Neutrophil (primary cell): ENCODE measurements at regions not wholly inside any gene's neighbourhood (a gene's known extent, or its start where the extent isn't known, plus 50 kb on each side); places are given as distances from the start of the nearest gene placed in this dataset.

Experiments
- H3K27ac ChIP-seq: fragments of 200-600 bp; sonication (generic); 2 replicates; pipeline ENCODE4 v1.5.1; 2016; ENCODE audit warnings: mild to moderate bottlenecking, moderate library complexity
- H3K27me3 ChIP-seq: fragments of 200-600 bp; sonication (generic); 2 replicates; pipeline ENCODE4 v1.6.0; 2016; ENCODE audit warnings: mild to moderate bottlenecking
- H3K36me3 ChIP-seq: fragments of 200-600 bp; sonication (generic); 2 replicates; pipeline ENCODE4 v1.5.1; 2017
- H3K4me1 ChIP-seq, 2 experiments: fragments of 200-600 bp in 1 of 2; sonication (generic) in 1 of 2; 1 replicate in 1 of 2; 2 replicates in 1 of 2; pipeline versions ENCODE4 v1.5.1 to v1.6.1; 2013 to 2016; ENCODE audit warnings: low read depth in 1 of 2, low read length in 1 of 2, mild to moderate bottlenecking in 1 of 2, moderate library complexity in 1 of 2; ENCODE audit not compliant: control insufficient read depth in 1 of 2, insufficient read depth in 1 of 2
- H3K4me3 ChIP-seq, 2 experiments: fragments of 200-600 bp in 1 of 2; sonication (generic) in 1 of 2; 1 replicate in 1 of 2; 2 replicates in 1 of 2; pipeline ENCODE4 v1.5.1; 2013 to 2016; ENCODE audit warnings: low read depth in 1 of 2, low read length in 1 of 2, mild to moderate bottlenecking in 1 of 2, moderate library complexity in 1 of 2
- H3K9me3 ChIP-seq: fragments of 200-600 bp; sonication (generic); 2 replicates; pipeline ENCODE4 v1.5.1; 2016
- CTCF ChIP-seq: fragments of 200-600 bp; sonication (generic); IDR thresholded peaks from 2 replicates; pipeline ENCODE4 v1.5.1; 2016; ENCODE audit warnings: antibody characterized with exemption

GRCh38 chr5:135232958-135233357 lies 166.1 kb downstream of the MACROH2A1 start:
- Histone ChIP-seq H3K27me3 (no peaks in the 10 kb centered on the region), H3K4me1 (peaks cover 11 to 13% of the 10 kb centered on the region in 2 experiments), H3K4me3 (no peak overlapping the region), H3K27ac (no peak overlapping the region), H3K36me3 (no peaks in the 10 kb centered on the region), H3K9me3 (no peaks in the 10 kb centered on the region)
- TF ChIP-seq CTCF = no peak

GRCh38 chr5:135231289-135231688 lies 167.7 kb downstream of the MACROH2A1 start:
- Histone ChIP-seq H3K27me3 (no peaks in the 10 kb centered on the region), H3K4me1 (peaks cover 19 to 22% of the 10 kb centered on the region in 2 experiments), H3K27ac (no peak overlapping the region), H3K4me3 (no peak overlapping the region), H3K9me3 (no peaks in the 10 kb centered on the region), H3K36me3 (no peaks in the 10 kb centered on the region)
- no peak for TF ChIP-seq CTCF

GRCh38 chr5:135230251-135230925 lies 168.6 kb downstream of the MACROH2A1 start:
- H3K36me3 ChIP-seq = no peaks in the 10 kb centered on the region
- H3K9me3 ChIP-seq = no peaks in the 10 kb centered on the region
- no peak for TF ChIP-seq CTCF
- H3K4me3 ChIP-seq = no peak overlapping the region
- H3K27me3 ChIP-seq = no peaks in the 10 kb centered on the region
- H3K4me1 ChIP-seq = peaks cover 28 to 29% of the 10 kb centered on the region in 2 experiments
- no peak overlapping the region for H3K27ac ChIP-seq

GRCh38 chr5:135229679-135230132 lies 169.3 kb downstream of the MACROH2A1 start:
- Histone ChIP-seq H3K9me3 (no peaks in the 10 kb centered on the region), H3K36me3 (no peaks in the 10 kb centered on the region), H3K27ac (no peak overlapping the region), H3K27me3 (no peaks in the 10 kb centered on the region), H3K4me3 (no peak overlapping the region), H3K4me1 (peaks cover 29 to 30% of the 10 kb centered on the region in 2 experiments)
- no peak for TF ChIP-seq CTCF

- H3K4me1 ChIP-seq = peaks cover 31 to 32% of the 10 kb centered on the region in 2 experiments
- no peaks in the 10 kb centered on the region for H3K27me3 ChIP-seq
- TF ChIP-seq CTCF = no peak
- no peak overlapping the region for H3K27ac ChIP-seq
- no peaks in the 10 kb centered on the region for H3K36me3 ChIP-seq
- no peaks in the 10 kb centered on the region for H3K9me3 ChIP-seq
- no peak overlapping the region for H3K4me3 ChIP-seq
Observed at GRCh38 chr5:135229122-135229521, 169.9 kb downstream of the MACROH2A1 start.
